ENCODE measurements at regions not wholly inside any gene's neighbourhood (a gene's known extent, or its start where the extent isn't known, plus 50 kb on each side); places are given as distances from the start of the nearest gene placed in this dataset.

GRCh38 chr5:155472780-155473179 is 459.2 kb downstream of the KIF4B start:
- no peak for TF ChIP-seq CTCF (IDR thresholded peaks at IDR 0.05; ENCODE audit: control insufficient read depth, extremely low read depth, insufficient read depth)
- no peak overlapping the region for H3K4me3 ChIP-seq (ENCODE audit: low read depth, low read length)
- no peak for DNase-seq (ENCODE audit: low read depth)

GRCh38 chr5:155475318-155475717 is 461.8 kb downstream of the KIF4B start:
- no peak for TF ChIP-seq CTCF (IDR thresholded peaks at IDR 0.05; ENCODE audit: control insufficient read depth, extremely low read depth, insufficient read depth)
- no peak overlapping the region for H3K4me3 ChIP-seq (ENCODE audit: low read depth, low read length)
- DNase-seq (ENCODE audit: low read depth) = no peak

- no peak for DNase-seq (ENCODE audit: low read depth)
- no peak for TF ChIP-seq CTCF (IDR thresholded peaks at IDR 0.05; ENCODE audit: control insufficient read depth, extremely low read depth, insufficient read depth)
These were observed 467.2 kb downstream of the KIF4B start for GRCh38 chr5:155480731-155481131.

GRCh38 chr5:155481182-155481581 is 467.6 kb downstream of the KIF4B start:
- H3K4me3 ChIP-seq (ENCODE audit: low read depth, low read length) = no peak overlapping the region
- TF ChIP-seq CTCF (IDR thresholded peaks at IDR 0.05; ENCODE audit: control insufficient read depth, extremely low read depth, insufficient read depth) = no peak
- no peak for DNase-seq (ENCODE audit: low read depth)

More at GRCh38 chr5:155480731-155481131, 467.2 kb downstream of the KIF4B start:
- no peak overlapping the region for H3K4me3 ChIP-seq (ENCODE audit: low read depth, low read length)

- DNase-seq (ENCODE audit: low read depth) = no peak
- no peak for TF ChIP-seq CTCF (IDR thresholded peaks at IDR 0.05; ENCODE audit: control insufficient read depth, extremely low read depth, insufficient read depth)
- no peak overlapping the region for H3K4me3 ChIP-seq (ENCODE audit: low read depth, low read length)
These were observed 468.9 kb downstream of the KIF4B start for GRCh38 chr5:155482428-155482827.

GRCh38 chr5:155485386-155485785 is 471.8 kb downstream of the KIF4B start:
- DNase-seq (ENCODE audit: low read depth) = no peak
- H3K4me3 ChIP-seq (ENCODE audit: low read depth, low read length) = no peak overlapping the region
- TF ChIP-seq CTCF (IDR thresholded peaks at IDR 0.05; ENCODE audit: control insufficient read depth, extremely low read depth, insufficient read depth) = no peak

GRCh38 chr5:155489949-155490348 is 476.4 kb downstream of the KIF4B start:
- no peak for TF ChIP-seq CTCF (IDR thresholded peaks at IDR 0.05; ENCODE audit: control insufficient read depth, extremely low read depth, insufficient read depth)
- DNase-seq (ENCODE audit: low read depth) = no peak
- no peak overlapping the region for H3K4me3 ChIP-seq (ENCODE audit: low read depth, low read length)

All from LNCaP clone FGC (cell line).